Psoas muscle (tissue), 7 donors: ENCODE measurements at regions not wholly inside any gene's neighbourhood (a gene's known extent, or its start where the extent isn't known, plus 50 kb on each side); places are given as distances from the start of the nearest gene placed in this dataset.

Experiments
- ATAC-seq, 4 donors: fragments of 200-7000 bp; cut with Tn5 transposase; one replicate each; pipeline ENCODE4 v1.9.1; 2020; ENCODE audit warnings: moderate library complexity in 3 of 4, mild to moderate bottlenecking in 2 of 4
- DNase-seq, 2 donors: peaks; one replicate each; pipeline ENCODE4 v3.0.0-alpha.2; 2020
- H3K27ac ChIP-seq: fragments of 200-600 bp; one replicate; pipeline ENCODE4 v1.8.0; 2022
- H3K27me3 ChIP-seq, 3 donors: fragments of 200-600 bp in 1 of 3; one replicate each; pipeline versions ENCODE4 v1.6.1 to v1.8.0; 2013 to 2022; ENCODE audit warnings: low read length in 2 of 3, mild to moderate bottlenecking in 2 of 3, moderate library complexity in 1 of 3; ENCODE audit not compliant: insufficient read depth in 3 of 3
- H3K36me3 ChIP-seq, 2 donors: fragments of 200-600 bp in 1 of 2; one replicate each; pipeline versions ENCODE4 v1.6.1 to v1.8.0; 2013 to 2022; ENCODE audit warnings: low read depth in 1 of 2, mild to moderate bottlenecking in 1 of 2, moderate library complexity in 1 of 2; ENCODE audit not compliant: insufficient read depth in 1 of 2
- H3K4me1 ChIP-seq: fragments of 200-600 bp; one replicate; pipeline ENCODE4 v1.8.0; 2022
- H3K4me3 ChIP-seq: fragments of 200-600 bp; one replicate; pipeline ENCODE4 v1.8.0; 2022; ENCODE audit warnings: mild to moderate bottlenecking
- H3K9me3 ChIP-seq: fragments of 200-600 bp; one replicate; pipeline ENCODE4 v1.8.0; 2022
- CTCF ChIP-seq: fragments of 200-600 bp; IDR thresholded peaks from one replicate; pipeline ENCODE4 v1.8.0; 2022; ENCODE audit warnings: antibody characterized with exemption
- WGBS, 3 donors: extraction: QIAGEN DNeasy Blood & Tissue Kit; methylation state at CpG; one replicate each; pipeline versions ENCODE4 v1.1.6 to v1.1.7; 2013; 5-methylcytosine and 5-hydroxymethylcytosine counted together
- intact Hi-C, 2 donors: fragments of 100-400 bp; cut with DNase I; formaldehyde crosslinking; loops; one replicate each; pipeline versions ENCODE4 v1.11.0 to v1.14.2; 2022
- donor health status: healthy with polysubstance abuse.
- donor health status: DM: no; HTN: no; CAD: no; lungs with moderate emphysema.
- donor health status: Bipolar disorder and iron deficiency.
- donor health status: healthy.
- donor health status: DM: yes; HTN: yes; CAD: no.
- donor health status: DM: no; HTN: no; CAD: no.
- donor health status: DM: yes; HTN: yes; CAD: no.

- Histone ChIP-seq H3K27me3 (peaks cover 0 to 5% (median 0%) of the 10 kb centered on the region in 3 donors), H3K9me3 (no peaks in the 10 kb centered on the region), H3K36me3 (no peaks in the 10 kb centered on the region), H3K4me1 (no peaks in the 10 kb centered on the region), H3K27ac (no peak overlapping the region), H3K4me3 (no peak overlapping the region)
- ATAC-seq (no peak), DNase-seq (no peak)
- intact Hi-C loops = no loop called here
- WGBS, 3 donors = 76 to 84% (median 81%) methylated on average over 11 of the region's 11 CpGs
- no peak for TF ChIP-seq CTCF
These were observed 72.1 kb downstream of the GCC1 start for GRCh38 chr7:127513311-127513710.

DNA sequence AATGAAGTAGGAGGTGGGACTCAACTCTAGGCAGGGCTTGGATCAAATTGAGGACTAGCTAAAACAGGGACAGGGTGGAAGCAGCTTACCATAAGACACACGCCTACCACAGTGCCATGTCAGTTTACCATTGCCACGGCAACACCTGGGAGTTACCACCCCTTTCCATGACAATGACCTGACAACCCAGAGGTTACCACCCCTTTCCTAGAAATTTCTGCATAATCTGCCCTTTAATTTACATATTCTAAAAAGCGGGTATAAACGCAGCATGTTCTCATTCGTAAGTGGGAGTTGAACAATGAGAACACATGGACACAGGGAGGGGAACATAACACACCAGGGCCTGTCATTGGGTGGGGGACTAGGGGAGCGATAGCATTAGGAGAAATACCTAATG lies 72.7 kb downstream of the GCC1 start:
- H3K27ac ChIP-seq = no peak overlapping the region
- TF ChIP-seq CTCF = no peak
- H3K9me3 ChIP-seq = no peaks in the 10 kb centered on the region
- no peaks in the 10 kb centered on the region for H3K4me1 ChIP-seq
- intact Hi-C loops = no loop called here
- 66 to 73% (median 71%) methylated on average over 6 of the region's 6 CpGs for WGBS, 3 donors
- ATAC-seq (no peak), DNase-seq (no peak)
- H3K4me3 ChIP-seq = no peak overlapping the region
- no peaks in the 10 kb centered on the region for H3K36me3 ChIP-seq
- H3K27me3 ChIP-seq = peaks cover 0 to 5% (median 0%) of the 10 kb centered on the region in 3 donors

GRCh38 chr7:127504715-127505114 lies 80.7 kb downstream of the GCC1 start:
- peak; percentile 23 for TF ChIP-seq CTCF
- no peak for ATAC-seq
- Histone ChIP-seq H3K4me1 (no peaks in the 10 kb centered on the region), H3K27ac (no peak overlapping the region), H3K4me3 (no peak overlapping the region), H3K27me3 (no peaks in the 10 kb centered on the region), H3K9me3 (peaks cover 7% of the 10 kb centered on the region), H3K36me3 (no peaks in the 10 kb centered on the region)
- intact Hi-C loops = no loop called here
- DNase-seq = peak in 1 of 2 donors; percentile 12
- WGBS, 3 donors = 19 to 43% (median 23%) methylated on average over 3 to 4 of the region's 4 CpGs

DNA sequence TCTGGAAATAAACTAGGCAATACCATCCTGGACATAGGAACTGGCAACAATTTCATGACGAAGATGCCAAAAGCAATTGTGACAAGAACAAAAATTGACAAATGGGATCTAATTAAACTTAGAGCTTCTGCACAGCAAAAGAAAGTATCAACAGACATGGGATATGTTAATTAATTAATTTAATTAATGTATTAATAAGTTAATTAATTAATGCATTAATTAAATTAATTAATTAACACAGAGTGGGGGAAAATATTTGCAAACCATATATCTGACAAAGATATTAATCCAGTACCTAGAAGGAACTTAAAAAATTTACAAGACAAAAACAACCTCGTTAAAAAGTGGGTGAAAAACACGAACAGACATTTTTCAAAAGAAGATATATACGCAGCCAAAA lies 83.6 kb downstream of the GCC1 start:
- no peaks in the 10 kb centered on the region for H3K36me3 ChIP-seq
- no peak overlapping the region for H3K27ac ChIP-seq
- H3K4me3 ChIP-seq = no peak overlapping the region
- DNase-seq (no peak), ATAC-seq (no peak)
- intact Hi-C loops = no loop called here
- TF ChIP-seq CTCF = no peak
- H3K4me1 ChIP-seq = no peaks in the 10 kb centered on the region
- H3K27me3 ChIP-seq = no peaks in the 10 kb centered on the region
- 89 to 93% (median 90%) methylated on average over 4 of the region's 4 CpGs for WGBS, 3 donors
- H3K9me3 ChIP-seq = peaks cover 7% of the 10 kb centered on the region

- DNase-seq (no peak), ATAC-seq (no peak)
- H3K4me3 ChIP-seq = no peak overlapping the region
- H3K27me3 ChIP-seq = no peaks in the 10 kb centered on the region
- intact Hi-C loops = no loop called here
- 67 to 72% (median 71%) methylated on average over 3 of the region's 3 CpGs for WGBS, 3 donors
- no peak overlapping the region for H3K27ac ChIP-seq
- no peaks in the 10 kb centered on the region for H3K4me1 ChIP-seq
- no peaks in the 10 kb centered on the region for H3K36me3 ChIP-seq
- TF ChIP-seq CTCF = no peak
- no peaks in the 10 kb centered on the region for H3K9me3 ChIP-seq
These were observed 94.9 kb upstream of the ZNF800 start for GRCh38 chr7:127487381-127487780.
